HEK293 (cell line): ENCODE measurements at regions not wholly inside any gene's neighbourhood (a gene's known extent, or its start where the extent isn't known, plus 50 kb on each side); places are given as distances from the start of the nearest gene placed in this dataset.

Experiments used
- CTCF ChIA-PET: fragments of 350-600 bp; formaldehyde crosslinking; extraction: SDS; loops from one replicate; lab custom pipeline; 2021; ENCODE audit warnings: antibody characterized with exemption; lab: Yijun Ruan, JAX
- POLR2A ChIA-PET: fragments of 300-600 bp; formaldehyde crosslinking; extraction: SDS; loops from one replicate; lab custom pipeline; 2020; ENCODE audit warnings: antibody characterized with exemption, inconsistent platforms; lab: Yijun Ruan, JAX
- H3K27ac ChIP-seq: fragments of 200-500 bp; sonication (Bioruptor generic); 2 replicates; pipeline ENCODE4 v1.5.1; 2014; ENCODE audit warnings: low read depth, low read length, control low read depth, inconsistent platforms; ENCODE audit errors: extremely low read depth
- H3K36me3 ChIP-seq, 2 experiments: fragments of 200-500 bp in 1 of 2; sonication (Bioruptor generic) in 1 of 2; 1 replicate in 1 of 2; 2 replicates in 1 of 2; pipeline ENCODE4 v1.5.1; 2014 to 2017; ENCODE audit warnings: inconsistent platforms in 2 of 2, low read length in 2 of 2; ENCODE audit not compliant: control insufficient read depth in 2 of 2, insufficient read depth in 1 of 2
- H3K4me1 ChIP-seq: fragments of 200-500 bp; sonication (Bioruptor generic); 2 replicates; pipeline ENCODE4 v1.5.1; 2014; ENCODE audit warnings: mild to moderate bottlenecking, low read length, inconsistent platforms; ENCODE audit not compliant: control insufficient read depth, insufficient read depth
- H3K4me3 ChIP-seq: 2 replicates; pipeline ENCODE4 v1.5.1; 2011; ENCODE audit warnings: low read depth, mild to moderate bottlenecking, control low read depth, low read length, moderate library complexity
- H3K9me3 ChIP-seq: fragments of 200-500 bp; sonication (Bioruptor generic); 2 replicates; pipeline ENCODE4 v1.5.1; 2014; ENCODE audit warnings: low read depth, low read length, inconsistent platforms; ENCODE audit not compliant: control insufficient read depth, insufficient read depth
- ATF2 ChIP-seq: fragments of 450-650 bp; formaldehyde crosslinking; IDR thresholded peaks from 2 replicates; pipeline ENCODE4 v1.5.1; 2016; ENCODE audit warnings: missing biosample characterization, missing genetic modification characterization, low read depth
- BCL11B ChIP-seq: fragments of 450-650 bp; formaldehyde crosslinking; IDR thresholded peaks from 2 replicates; pipeline ENCODE4 v1.5.1; 2016; ENCODE audit warnings: low read depth, missing biosample characterization, missing genetic modification characterization
- GLIS2 ChIP-seq: fragments of 450-650 bp; formaldehyde crosslinking; IDR thresholded peaks from 2 replicates; pipeline ENCODE4 v1.5.1; 2016; ENCODE audit warnings: missing biosample characterization, missing genetic modification characterization
- HIC1 ChIP-seq: fragments of 450-650 bp; formaldehyde crosslinking; IDR thresholded peaks from 2 replicates; pipeline ENCODE4 v1.5.1; 2016; ENCODE audit warnings: missing biosample characterization, missing genetic modification characterization
- KLF1 ChIP-seq: fragments of 450-650 bp; formaldehyde crosslinking; IDR thresholded peaks from 2 replicates; pipeline ENCODE4 v1.5.1; 2016; ENCODE audit warnings: missing biosample characterization, missing genetic modification characterization
- PRDM10 ChIP-seq: fragments of 450-650 bp; formaldehyde crosslinking; IDR thresholded peaks from 2 replicates; pipeline ENCODE4 v1.5.1; 2016; ENCODE audit warnings: missing biosample characterization, missing genetic modification characterization
- PRDM2 ChIP-seq: fragments of 450-650 bp; formaldehyde crosslinking; IDR thresholded peaks from 2 replicates; pipeline ENCODE4 v1.5.1; 2016; ENCODE audit warnings: missing biosample characterization, missing genetic modification characterization, borderline replicate concordance
- SP2 ChIP-seq: fragments of 450-650 bp; formaldehyde crosslinking; IDR thresholded peaks from 2 replicates; pipeline ENCODE4 v1.5.1; 2016; ENCODE audit warnings: missing biosample characterization, missing genetic modification characterization
- TRIM28 ChIP-seq: IDR thresholded peaks from 2 replicates; pipeline ENCODE4 v1.6.1; 2011; ENCODE audit warnings: low read length, control low read depth, borderline replicate concordance
- ZBTB1 ChIP-seq: fragments of 450-650 bp; formaldehyde crosslinking; IDR thresholded peaks from 2 replicates; pipeline ENCODE4 v1.5.1; 2016; ENCODE audit warnings: missing biosample characterization, missing genetic modification characterization
- ZFP3 ChIP-seq: fragments of 450-650 bp; formaldehyde crosslinking; IDR thresholded peaks from 2 replicates; pipeline ENCODE4 v1.5.1; 2016; ENCODE audit warnings: low read depth, missing biosample characterization, missing genetic modification characterization
- ZNF132 ChIP-seq: fragments of 450-650 bp; formaldehyde crosslinking; IDR thresholded peaks from 2 replicates; pipeline ENCODE4 v1.5.1; 2017; ENCODE audit warnings: missing biosample characterization, missing genetic modification characterization, borderline replicate concordance
- ZNF138 ChIP-seq: fragments of 450-650 bp; formaldehyde crosslinking; IDR thresholded peaks from 2 replicates; pipeline ENCODE4 v1.5.1; 2016; ENCODE audit warnings: missing biosample characterization, missing genetic modification characterization, borderline replicate concordance
- ZNF157 ChIP-seq: fragments of 450-650 bp; formaldehyde crosslinking; IDR thresholded peaks from 2 replicates; pipeline ENCODE4 v1.5.1; 2016; ENCODE audit warnings: missing biosample characterization, missing genetic modification characterization
- ZNF174 ChIP-seq: fragments of 450-650 bp; formaldehyde crosslinking; IDR thresholded peaks from 2 replicates; pipeline ENCODE4 v1.5.0; 2017; ENCODE audit warnings: missing biosample characterization, mild to moderate bottlenecking, missing genetic modification characterization
- ZNF24 ChIP-seq: fragments of 450-650 bp; formaldehyde crosslinking; IDR thresholded peaks from 2 replicates; pipeline ENCODE4 v1.5.1; 2016; ENCODE audit warnings: missing biosample characterization, missing genetic modification characterization
- ZNF521 ChIP-seq: fragments of 450-650 bp; formaldehyde crosslinking; IDR thresholded peaks from 2 replicates; pipeline ENCODE4 v1.5.1; 2017; ENCODE audit warnings: missing biosample characterization, mild to moderate bottlenecking, missing genetic modification characterization
- ZNF768 ChIP-seq: fragments of 450-650 bp; formaldehyde crosslinking; IDR thresholded peaks from 2 replicates; pipeline ENCODE4 v1.5.1; 2018; ENCODE audit warnings: missing biosample characterization, mild to moderate bottlenecking, missing genetic modification characterization

GRCh38 chrX:6325437-6325836 is 96.8 kb upstream of the NLGN4X start (continued):
- TF ChIP-seq HIC1 (tag by site-specific recombination) (no peak), KLF1 (tag by site-specific recombination) (no peak)
- TF ChIP-seq, all 188 proteins: peak for 0

GRCh38 chrX:6313356-6313755 is 84.7 kb upstream of the NLGN4X start:
- no peaks in the 10 kb centered on the region for H3K4me1 ChIP-seq
- POLR2A ChIA-PET, result no interaction called here
- no peak overlapping the region for H3K27ac ChIP-seq
- CTCF ChIA-PET, result no interaction called here
- no peak overlapping the region for H3K4me3 ChIP-seq
- TF ChIP-seq ZNF174 (tag by site-specific recombination) (no peak), ZNF768 (tag by site-specific recombination) (no peak)
- H3K9me3 ChIP-seq, result no peaks in the 10 kb centered on the region
- no peaks in the 10 kb centered on the region for H3K36me3 ChIP-seq

- no peak overlapping the region for H3K27ac ChIP-seq
- H3K4me3 ChIP-seq, result no peak overlapping the region
- H3K9me3 ChIP-seq, result no peaks in the 10 kb centered on the region
- no peaks in the 10 kb centered on the region for H3K36me3 ChIP-seq
- POLR2A ChIA-PET, result no interaction called here
- CTCF ChIA-PET, result no interaction called here
- H3K4me1 ChIP-seq, result no peaks in the 10 kb centered on the region
- TF ChIP-seq ZNF138, result no peak
- no peak for TF ChIP-seq PRDM10 (tag by site-specific recombination)
- no peak for TF ChIP-seq ZNF24 (tag by site-specific recombination)
- no peak for TF ChIP-seq GLIS2 (tag by site-specific recombination)
- TF ChIP-seq ZBTB1 (tag by site-specific recombination), result no peak
- no peak for TF ChIP-seq BCL11B
- no peak for TF ChIP-seq ZNF521 (tag by site-specific recombination)
- no peak for TF ChIP-seq ZNF132 (tag by site-specific recombination)
- TF ChIP-seq SP2 (tag by site-specific recombination), result no peak
- TF ChIP-seq PRDM2 (tag by site-specific recombination), result no peak
- no peak for TF ChIP-seq ATF2 (tag by site-specific recombination)
- TF ChIP-seq TRIM28, result no peak
- no peak for TF ChIP-seq ZFP3 (tag by site-specific recombination)
- no peak for TF ChIP-seq ZNF157 (tag by site-specific recombination)
Observed at GRCh38 chrX:6311540-6311939, 82.9 kb upstream of the NLGN4X start.
